Naive thymus-derived CD4-positive, alpha-beta T cell (primary cell): ENCODE measurements at regions not wholly inside any gene's neighbourhood (a gene's known extent, or its start where the extent isn't known, plus 50 kb on each side); places are given as distances from the start of the nearest gene placed in this dataset.

Experiments
- ATAC-seq: fragments of 150-1000 bp; cut with Tn5 transposase; 2 replicates; pipeline ENCODE4 v1.10.0; 2021; ENCODE audit warnings: mild to moderate bottlenecking, moderate library complexity
- CTCF ChIA-PET: fragments of 350-600 bp; sonication (Branson Sonifier 250); formaldehyde crosslinking; loops from one replicate; lab custom pipeline; 2021; ENCODE audit warnings: antibody characterized with exemption; lab: Charles Lee
- POLR2A ChIA-PET: fragments of 350-600 bp; sonication (Branson Sonifier 250); formaldehyde crosslinking; loops from one replicate; lab custom pipeline; 2021; ENCODE audit warnings: antibody characterized with exemption, inconsistent platforms; lab: Charles Lee
- DNase-seq, 9 donors: peaks; one replicate each; pipeline versions ENCODE4 v3.0.0 to v3.0.0-alpha.2; 2020 to 2022; ENCODE audit warnings: mixed read lengths in 1 of 9
- H3K27ac ChIP-seq: one replicate; pipeline ENCODE4 v1.7.0; 2013; ENCODE audit warnings: mild to moderate bottlenecking, low read depth, low read length, moderate library complexity
- H3K27me3 ChIP-seq, 2 donors: one replicate each; pipeline ENCODE4 v1.7.0; 2013; ENCODE audit warnings: low read length in 2 of 2, mild to moderate bottlenecking in 2 of 2, moderate library complexity in 2 of 2; ENCODE audit not compliant: control insufficient read depth in 2 of 2, insufficient read depth in 2 of 2
- H3K36me3 ChIP-seq, 3 experiments: 1 replicate in 2 of 3; 2 replicates in 1 of 3; pipeline ENCODE4 v1.7.0; 2013; ENCODE audit warnings: low read length in 3 of 3, mild to moderate bottlenecking in 3 of 3, moderate library complexity in 1 of 3; ENCODE audit not compliant: insufficient read depth in 3 of 3, control insufficient read depth in 2 of 3
- H3K4me1 ChIP-seq, 2 donors: one replicate each; pipeline ENCODE4 v1.7.0; 2013; ENCODE audit warnings: low read length in 2 of 2, mild to moderate bottlenecking in 2 of 2, moderate library complexity in 1 of 2; ENCODE audit not compliant: control insufficient read depth in 2 of 2, insufficient read depth in 2 of 2
- H3K4me3 ChIP-seq: 2 replicates; pipeline ENCODE4 v1.7.0; 2013; ENCODE audit warnings: mild to moderate bottlenecking, low read length
- H3K9me3 ChIP-seq, 3 experiments: 1 replicate in 2 of 3; 2 replicates in 1 of 3; pipeline ENCODE4 v1.7.0; 2013; ENCODE audit warnings: low read length in 3 of 3; ENCODE audit not compliant: control insufficient read depth in 2 of 3
- H3K27ac Mint-ChIP-seq, 9 donors: one replicate each; pipeline ENCODE4 v1.8.0; 2020 to 2022; ENCODE audit warnings: mixed read lengths in 9 of 9, mild to moderate bottlenecking in 8 of 9, moderate library complexity in 5 of 9, inconsistent platforms in 2 of 9
- H3K27me3 Mint-ChIP-seq, 5 donors: one replicate each; pipeline ENCODE4 v1.8.0; 2021 to 2022; ENCODE audit warnings: mixed read lengths in 5 of 5, mild to moderate bottlenecking in 1 of 5
- H3K36me3 Mint-ChIP-seq, 5 donors: one replicate each; pipeline ENCODE4 v1.8.0; 2020 to 2022; ENCODE audit warnings: mixed read lengths in 5 of 5, mild to moderate bottlenecking in 3 of 5, inconsistent platforms in 1 of 5
- H3K4me1 Mint-ChIP-seq, 7 donors: one replicate each; pipeline ENCODE4 v1.8.0; 2020 to 2022; ENCODE audit warnings: mixed read lengths in 7 of 7, mild to moderate bottlenecking in 3 of 7, inconsistent platforms in 1 of 7
- H3K4me3 Mint-ChIP-seq, 10 donors: one replicate each; pipeline ENCODE4 v1.8.0; 2020 to 2022; ENCODE audit warnings: mild to moderate bottlenecking in 10 of 10, mixed read lengths in 10 of 10, moderate library complexity in 6 of 10, inconsistent platforms in 2 of 10
- H3K9me3 Mint-ChIP-seq, 11 donors: one replicate each; pipeline ENCODE4 v1.8.0; 2020 to 2022; ENCODE audit warnings: mixed read lengths in 11 of 11, mild to moderate bottlenecking in 4 of 11, inconsistent platforms in 1 of 11, moderate library complexity in 1 of 11
- intact Hi-C, 2 donors: fragments of 100-400 bp; cut with micrococcal nuclease; formaldehyde crosslinking; loops; one replicate each; pipeline ENCODE4 v1.15.1; 2023

GRCh38 chr16:72658888-72659717 is 388.8 kb downstream of the ZFHX3 start:
- H3K27ac Mint-ChIP-seq: no peak overlapping the region

GRCh38 chr16:72657791-72658190 is 390.1 kb downstream of the ZFHX3 start:
- Histone ChIP-seq H3K4me3 (no peak overlapping the region), H3K27me3 (no peaks in the 10 kb centered on the region), H3K9me3 (no peaks in the 10 kb centered on the region), H3K27ac (no peak overlapping the region), H3K4me1 (no peaks in the 10 kb centered on the region), H3K36me3 (no peaks in the 10 kb centered on the region)
- Mint-ChIP-seq H3K27me3 (peaks cover 0 to 32% (median 19%) of the 10 kb centered on the region in 5 donors), H3K36me3 (peaks cover 0 to 3% (median 0%) of the 10 kb centered on the region in 5 donors), H3K4me1 (peaks cover 0 to 22% (median 0%) of the 10 kb centered on the region in 7 donors), H3K9me3 (peaks cover 0 to 10% (median 0%) of the 10 kb centered on the region in 11 donors), H3K27ac (no peak overlapping the region), H3K4me3 (no peak overlapping the region)
- intact Hi-C loops: no loop called here
- ATAC-seq: no peak
- ChIA-PET POLR2A (no interaction called here), CTCF (no interaction called here)
- DNase-seq: no peak

More at GRCh38 chr16:72658888-72659717, 388.8 kb downstream of the ZFHX3 start:
- ChIA-PET CTCF (no interaction called here), POLR2A (no interaction called here)
- H3K36me3 Mint-ChIP-seq: peaks cover 0 to 3% (median 0%) of the 10 kb centered on the region in 5 donors
- DNase-seq (no peak), ATAC-seq (no peak)
- Histone ChIP-seq H3K9me3 (no peaks in the 10 kb centered on the region), H3K4me3 (no peak overlapping the region), H3K27me3 (no peaks in the 10 kb centered on the region), H3K4me1 (peaks cover 6% of the 10 kb centered on the region in 2 donors), H3K36me3 (no peaks in the 10 kb centered on the region), H3K27ac (no peak overlapping the region)
- peaks cover 1 to 28% (median 6%) of the 10 kb centered on the region in 7 donors for H3K4me1 Mint-ChIP-seq
- no peak overlapping the region for H3K4me3 Mint-ChIP-seq
- H3K9me3 Mint-ChIP-seq: peaks cover 0 to 7% (median 0%) of the 10 kb centered on the region in 11 donors
- peaks cover 0 to 29% (median 19%) of the 10 kb centered on the region in 5 donors for H3K27me3 Mint-ChIP-seq
- intact Hi-C loops: no loop called here

GRCh38 chr16:72657164-72657563 is 390.8 kb downstream of the ZFHX3 start:
- Histone ChIP-seq H3K9me3 (no peaks in the 10 kb centered on the region), H3K27ac (no peak overlapping the region), H3K27me3 (no peaks in the 10 kb centered on the region), H3K4me3 (no peak overlapping the region), H3K4me1 (no peaks in the 10 kb centered on the region), H3K36me3 (no peaks in the 10 kb centered on the region)
- Mint-ChIP-seq H3K27me3 (peaks cover 0 to 33% (median 16%) of the 10 kb centered on the region in 5 donors), H3K36me3 (peaks cover 0 to 4% (median 3%) of the 10 kb centered on the region in 5 donors), H3K4me1 (peaks cover 0 to 18% (median 0%) of the 10 kb centered on the region in 7 donors), H3K9me3 (peaks cover 0 to 16% (median 2%) of the 10 kb centered on the region in 11 donors), H3K27ac (no peak overlapping the region), H3K4me3 (no peak overlapping the region)
- POLR2A ChIA-PET: no interaction called here
- intact Hi-C loops: no loop called here
- no peak for ATAC-seq
- no peak for DNase-seq
- CTCF ChIA-PET: no interaction called here

GRCh38 chr16:72654535-72654934 is 393.4 kb downstream of the ZFHX3 start:
- intact Hi-C loops: no loop called here
- Mint-ChIP-seq H3K27me3 (peaks cover 0 to 25% (median 9%) of the 10 kb centered on the region in 5 donors), H3K4me3 (no peak overlapping the region), H3K36me3 (peaks cover 0 to 7% (median 3%) of the 10 kb centered on the region in 5 donors), H3K9me3 (peaks cover 0 to 21% (median 7%) of the 10 kb centered on the region in 11 donors), H3K27ac (no peak overlapping the region), H3K4me1 (peaks cover 0 to 18% (median 0%) of the 10 kb centered on the region in 7 donors)
- ATAC-seq (no peak), DNase-seq (no peak)
- CTCF ChIA-PET: no interaction called here
- Histone ChIP-seq H3K4me1 (no peaks in the 10 kb centered on the region), H3K4me3 (no peak overlapping the region), H3K36me3 (no peaks in the 10 kb centered on the region), H3K27ac (no peak overlapping the region), H3K9me3 (no peaks in the 10 kb centered on the region), H3K27me3 (no peaks in the 10 kb centered on the region)
- POLR2A ChIA-PET: no interaction called here

- H3K4me3 Mint-ChIP-seq: no peak overlapping the region
- Histone ChIP-seq H3K36me3 (no peaks in the 10 kb centered on the region), H3K4me1 (no peaks in the 10 kb centered on the region), H3K27me3 (no peaks in the 10 kb centered on the region), H3K4me3 (no peak overlapping the region), H3K27ac (no peak overlapping the region), H3K9me3 (no peaks in the 10 kb centered on the region)
- no peaks in the 10 kb centered on the region for H3K4me1 Mint-ChIP-seq
- POLR2A ChIA-PET: no interaction called here
- peaks cover 0 to 7% (median 3%) of the 10 kb centered on the region in 5 donors for H3K36me3 Mint-ChIP-seq
- no peak for ATAC-seq
- peaks cover 0 to 21% (median 2%) of the 10 kb centered on the region in 5 donors for H3K27me3 Mint-ChIP-seq
- DNase-seq: no peak
- H3K9me3 Mint-ChIP-seq: peaks cover 0 to 20% (median 7%) of the 10 kb centered on the region in 11 donors
- intact Hi-C loops: no loop called here
- no peak overlapping the region for H3K27ac Mint-ChIP-seq
- CTCF ChIA-PET: no interaction called here
Observed at GRCh38 chr16:72649254-72649944, 398.5 kb downstream of the ZFHX3 start.

- Mint-ChIP-seq H3K4me3 (no peak overlapping the region), H3K27me3 (peaks cover 0 to 9% (median 2%) of the 10 kb centered on the region in 5 donors), H3K4me1 (no peaks in the 10 kb centered on the region), H3K9me3 (peaks cover 0 to 19% (median 3%) of the 10 kb centered on the region in 11 donors), H3K27ac (no peak overlapping the region), H3K36me3 (no peaks in the 10 kb centered on the region)
- ChIA-PET CTCF (no interaction called here), POLR2A (no interaction called here)
- intact Hi-C loops: no loop called here
- ATAC-seq (no peak), DNase-seq (no peak)
- Histone ChIP-seq H3K9me3 (no peaks in the 10 kb centered on the region), H3K27ac (no peak overlapping the region), H3K36me3 (no peaks in the 10 kb centered on the region), H3K27me3 (no peaks in the 10 kb centered on the region), H3K4me3 (no peak overlapping the region), H3K4me1 (no peaks in the 10 kb centered on the region)
Observed at GRCh38 chr16:72646615-72647014, 401.3 kb downstream of the ZFHX3 start.
